Stomach smooth muscle (tissue), 2 donors: ENCODE measurements at regions not wholly inside any gene's neighbourhood (a gene's known extent, or its start where the extent isn't known, plus 50 kb on each side); places are given as distances from the start of the nearest gene placed in this dataset.

Source experiments
- H3K27ac ChIP-seq: one replicate; pipeline ENCODE4 v1.7.0; 2013; ENCODE audit warnings: mild to moderate bottlenecking, low read length, inconsistent platforms
- H3K27me3 ChIP-seq, 2 donors: one replicate each; pipeline ENCODE4 v1.7.0; 2013; ENCODE audit warnings: low read length in 2 of 2; ENCODE audit not compliant: insufficient read depth in 2 of 2, control insufficient read depth in 1 of 2
- H3K36me3 ChIP-seq, 2 donors: one replicate each; pipeline ENCODE4 v1.7.0; 2013; ENCODE audit warnings: low read length in 2 of 2; ENCODE audit not compliant: control insufficient read depth in 2 of 2, insufficient read depth in 2 of 2
- H3K4me1 ChIP-seq: one replicate; pipeline ENCODE4 v1.7.0; 2013; ENCODE audit warnings: low read length; ENCODE audit not compliant: control insufficient read depth, insufficient read depth
- H3K4me3 ChIP-seq, 2 donors: one replicate each; pipeline ENCODE4 v1.7.0; 2013; ENCODE audit warnings: low read length in 2 of 2
- H3K9ac ChIP-seq, 2 donors: one replicate each; pipeline ENCODE4 v1.7.0; 2013; ENCODE audit warnings: low read length in 2 of 2, mild to moderate bottlenecking in 1 of 2
- H3K9me3 ChIP-seq, 2 donors: one replicate each; pipeline ENCODE4 v1.7.0; 2013; ENCODE audit warnings: low read length in 2 of 2; ENCODE audit not compliant: control insufficient read depth in 2 of 2
- donor health status: healthy.
- donor health status: Pancreatic carcinoma.

GRCh38 chr14:86639146-86639545 is 1109.2 kb downstream of the FLRT2 start:
- H3K27ac ChIP-seq = no peak overlapping the region
- H3K4me3 ChIP-seq = no peak overlapping the region
- no peaks in the 10 kb centered on the region for H3K27me3 ChIP-seq
- H3K9ac ChIP-seq = no peak overlapping the region
- H3K4me1 ChIP-seq = no peaks in the 10 kb centered on the region
- H3K36me3 ChIP-seq = no peaks in the 10 kb centered on the region
- no peaks in the 10 kb centered on the region for H3K9me3 ChIP-seq

GRCh38 chr14:86627080-86627479 is 1097.1 kb downstream of the FLRT2 start:
- Histone ChIP-seq H3K4me1 (no peaks in the 10 kb centered on the region), H3K9ac (no peak overlapping the region), H3K36me3 (no peaks in the 10 kb centered on the region), H3K9me3 (peaks cover 0 to 5% of the 10 kb centered on the region in 2 donors), H3K4me3 (no peak overlapping the region), H3K27ac (no peak overlapping the region), H3K27me3 (no peaks in the 10 kb centered on the region)

- Histone ChIP-seq H3K4me1 (no peaks in the 10 kb centered on the region), H3K9me3 (peaks cover 0 to 5% of the 10 kb centered on the region in 2 donors), H3K27ac (no peak overlapping the region), H3K9ac (no peak overlapping the region), H3K36me3 (no peaks in the 10 kb centered on the region), H3K27me3 (no peaks in the 10 kb centered on the region), H3K4me3 (no peak overlapping the region)
Observed at GRCh38 chr14:86626530-86626929, 1096.6 kb downstream of the FLRT2 start.

GRCh38 chr14:86625637-86626036 is 1095.7 kb downstream of the FLRT2 start:
- Histone ChIP-seq H3K9ac (no peak overlapping the region), H3K4me3 (no peak overlapping the region), H3K27me3 (no peaks in the 10 kb centered on the region), H3K9me3 (peaks cover 0 to 5% of the 10 kb centered on the region in 2 donors), H3K36me3 (no peaks in the 10 kb centered on the region), H3K27ac (no peak overlapping the region), H3K4me1 (no peaks in the 10 kb centered on the region)

GRCh38 chr14:86619726-86620125 is 1089.8 kb downstream of the FLRT2 start:
- Histone ChIP-seq H3K4me1 (no peaks in the 10 kb centered on the region), H3K4me3 (no peak overlapping the region), H3K9ac (no peak overlapping the region), H3K27ac (no peak overlapping the region), H3K27me3 (no peaks in the 10 kb centered on the region), H3K36me3 (no peaks in the 10 kb centered on the region), H3K9me3 (peaks cover 0 to 5% of the 10 kb centered on the region in 2 donors)

- Histone ChIP-seq H3K9me3 (no peaks in the 10 kb centered on the region), H3K36me3 (no peaks in the 10 kb centered on the region), H3K27me3 (no peaks in the 10 kb centered on the region), H3K9ac (no peak overlapping the region), H3K4me3 (no peak overlapping the region), H3K27ac (no peak overlapping the region), H3K4me1 (no peaks in the 10 kb centered on the region)
Observed at GRCh38 chr14:86613786-86614185, 1083.8 kb downstream of the FLRT2 start.

- H3K36me3 ChIP-seq = no peaks in the 10 kb centered on the region
- H3K9ac ChIP-seq = no peak overlapping the region
- H3K9me3 ChIP-seq = no peaks in the 10 kb centered on the region
- no peaks in the 10 kb centered on the region for H3K4me1 ChIP-seq
- no peak overlapping the region for H3K4me3 ChIP-seq
- H3K27me3 ChIP-seq = no peaks in the 10 kb centered on the region
- no peak overlapping the region for H3K27ac ChIP-seq
Observed at GRCh38 chr14:86613126-86613525, 1083.2 kb downstream of the FLRT2 start.

GRCh38 chr14:86604561-86604960 is 1074.6 kb downstream of the FLRT2 start:
- no peaks in the 10 kb centered on the region for H3K27me3 ChIP-seq
- H3K9ac ChIP-seq = no peak overlapping the region
- H3K27ac ChIP-seq = no peak overlapping the region
- H3K4me1 ChIP-seq = no peaks in the 10 kb centered on the region
- no peaks in the 10 kb centered on the region for H3K9me3 ChIP-seq
- H3K36me3 ChIP-seq = no peaks in the 10 kb centered on the region
- H3K4me3 ChIP-seq = no peak overlapping the region

- H3K4me3 ChIP-seq = no peak overlapping the region
- no peak overlapping the region for H3K27ac ChIP-seq
- H3K27me3 ChIP-seq = no peaks in the 10 kb centered on the region
- H3K9ac ChIP-seq = no peak overlapping the region
- no peaks in the 10 kb centered on the region for H3K9me3 ChIP-seq
- H3K36me3 ChIP-seq = no peaks in the 10 kb centered on the region
- no peaks in the 10 kb centered on the region for H3K4me1 ChIP-seq
Observed at GRCh38 chr14:86602263-86602662, 1072.3 kb downstream of the FLRT2 start.

- no peak overlapping the region for H3K9ac ChIP-seq
- H3K4me1 ChIP-seq = no peaks in the 10 kb centered on the region
Observed at GRCh38 chr14:86601813-86602212, 1071.9 kb downstream of the FLRT2 start.

GRCh38 chr14:86597279-86597678 is 1067.3 kb downstream of the FLRT2 start:
- no peak overlapping the region for H3K27ac ChIP-seq
- no peak overlapping the region for H3K9ac ChIP-seq
- H3K9me3 ChIP-seq = no peaks in the 10 kb centered on the region
- no peaks in the 10 kb centered on the region for H3K27me3 ChIP-seq
- H3K4me3 ChIP-seq = no peak overlapping the region
- no peaks in the 10 kb centered on the region for H3K36me3 ChIP-seq
- H3K4me1 ChIP-seq = no peaks in the 10 kb centered on the region

More at GRCh38 chr14:86601813-86602212, 1071.9 kb downstream of the FLRT2 start:
- Histone ChIP-seq H3K4me3 (no peak overlapping the region), H3K27ac (no peak overlapping the region), H3K36me3 (no peaks in the 10 kb centered on the region), H3K9me3 (no peaks in the 10 kb centered on the region), H3K27me3 (no peaks in the 10 kb centered on the region)
